GM12892 (cell line): ENCODE measurements at regions not wholly inside any gene's neighbourhood (a gene's known extent, or its start where the extent isn't known, plus 50 kb on each side); places are given as distances from the start of the nearest gene placed in this dataset.

Experiments
- POLR2A ChIP-seq: IDR thresholded peaks from 2 replicates; pipeline ENCODE4 v1.6.1; 2011; ENCODE audit warnings: low read depth, low read length, control low read depth
- POLR2AphosphoS5 ChIP-seq: IDR thresholded peaks from 2 replicates; pipeline ENCODE4 v1.6.1; 2011; ENCODE audit warnings: low read depth, low read length, control low read depth

DNA sequence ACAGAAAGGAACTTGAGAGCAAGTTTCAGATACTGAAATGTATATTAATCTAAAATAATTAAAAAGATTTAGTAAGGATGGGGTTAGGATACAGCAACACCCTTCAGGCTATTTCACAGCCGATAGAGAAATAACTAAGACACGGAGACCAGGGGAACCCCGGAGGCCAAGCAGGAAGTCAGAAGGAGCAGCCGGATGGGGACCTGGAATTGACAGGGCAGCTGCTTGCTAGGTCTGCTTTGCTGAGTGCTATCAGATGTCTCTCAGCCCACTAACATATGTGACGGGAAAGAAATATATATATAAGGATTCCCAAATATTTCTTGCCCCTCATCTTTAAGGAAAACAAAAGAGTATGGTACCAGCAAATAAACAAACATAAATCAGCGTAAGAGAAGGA lies 154.1 kb upstream of the CDH5 start:
- TF ChIP-seq POLR2A (no peak), POLR2AphosphoS5 (no peak)
